SKM-1 (cell line): ENCODE measurements at regions not wholly inside any gene's neighbourhood (a gene's known extent, or its start where the extent isn't known, plus 50 kb on each side); places are given as distances from the start of the nearest gene placed in this dataset.

Source experiments
- DNase-seq: peaks from one replicate; lab custom pipeline; 2025; ENCODE audit not compliant: unreplicated experiment; lab: John Stamatoyannopoulos, UW

GRCh38 chr5:110027527-110028322, 338.0 kb downstream of the MAN2A1 start:
- no peak for DNase-seq

DNA sequence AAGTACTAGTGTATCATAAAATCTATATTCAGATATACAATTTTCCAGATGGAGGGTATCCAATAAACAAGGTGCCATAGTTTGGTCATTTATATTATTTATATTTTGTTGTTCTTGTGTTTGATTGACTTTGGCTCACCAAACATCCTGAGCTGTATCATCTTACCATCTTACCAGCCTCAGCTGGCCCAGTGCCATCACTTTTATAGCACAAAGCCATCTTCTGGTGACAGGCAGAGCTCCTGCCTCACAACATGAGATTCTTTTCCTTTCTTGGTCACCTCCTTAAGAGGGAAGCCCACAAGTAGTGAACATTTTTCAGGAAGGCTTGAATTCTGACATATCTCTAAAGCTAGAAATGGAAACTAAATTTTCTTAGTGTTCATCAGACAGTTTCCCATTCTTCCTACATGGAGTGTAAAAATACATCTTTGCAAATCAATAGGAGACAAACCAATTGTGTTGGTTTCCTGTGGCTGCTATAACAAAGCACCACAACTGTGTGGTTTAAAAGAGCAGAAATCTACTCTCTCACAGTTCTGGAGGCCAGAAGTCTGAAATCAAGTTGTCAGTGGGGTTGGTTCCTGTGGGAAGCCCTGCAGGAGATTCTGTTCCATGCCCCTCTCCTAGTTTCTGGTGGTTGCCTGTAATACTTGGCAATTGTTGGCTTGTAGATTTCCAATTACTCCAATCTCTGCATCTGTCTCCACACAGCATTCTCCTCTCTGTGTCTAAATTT, 341.8 kb downstream of the MAN2A1 start:
- no peak for DNase-seq

GRCh38 chr5:110032376-110032775, 342.6 kb downstream of the MAN2A1 start:
- DNase-seq, result no peak

GRCh38 chr5:110034056-110034600, 344.4 kb downstream of the MAN2A1 start:
- DNase-seq, result no peak

GRCh38 chr5:110038297-110038997, 348.7 kb downstream of the MAN2A1 start:
- DNase-seq, result no peak

- no peak for DNase-seq
Observed at GRCh38 chr5:110040178-110040577, 350.5 kb downstream of the MAN2A1 start.

DNA sequence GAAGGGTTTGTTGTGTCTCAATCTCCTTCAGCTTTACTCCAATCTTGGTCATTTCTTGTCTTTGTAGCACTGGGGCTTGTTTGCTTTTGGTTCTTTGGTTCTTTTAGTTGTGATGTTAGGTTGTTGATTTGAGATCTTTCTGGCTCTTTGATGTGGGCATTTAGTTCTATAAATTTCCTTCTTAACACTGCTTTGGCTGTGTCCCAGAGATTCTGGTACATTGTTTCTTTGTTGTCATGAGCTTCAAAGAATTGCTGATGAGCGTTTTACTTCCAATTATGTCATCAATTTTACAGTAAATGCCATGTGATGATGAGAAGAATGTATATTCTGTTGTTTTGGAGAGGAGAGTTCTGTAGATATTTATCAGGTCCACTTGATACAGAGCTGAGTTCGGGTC, 353.3 kb downstream of the MAN2A1 start:
- DNase-seq, result no peak

GRCh38 chr5:110045158-110045557, 355.4 kb downstream of the MAN2A1 start:
- DNase-seq, result no peak

DNA sequence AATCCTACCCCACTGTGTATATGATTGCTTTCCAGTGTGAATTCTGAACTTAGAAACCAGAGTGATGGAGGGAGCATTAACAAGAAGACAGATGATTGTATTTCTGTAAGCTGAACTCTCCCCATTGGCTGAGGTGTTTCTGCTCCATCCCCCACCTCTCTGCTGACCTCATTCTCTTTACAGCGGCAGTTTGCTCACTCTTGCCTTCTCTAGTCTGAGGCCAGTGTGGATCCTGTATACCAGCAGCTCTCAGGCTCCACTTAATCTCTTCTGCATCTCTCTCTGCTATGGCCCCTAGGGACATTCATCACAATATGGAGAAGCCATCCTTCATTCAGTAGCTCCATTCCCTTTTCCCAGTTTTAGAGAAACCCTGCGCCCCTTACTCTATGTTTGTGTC, 358.8 kb downstream of the MAN2A1 start:
- DNase-seq, result no peak

DNA sequence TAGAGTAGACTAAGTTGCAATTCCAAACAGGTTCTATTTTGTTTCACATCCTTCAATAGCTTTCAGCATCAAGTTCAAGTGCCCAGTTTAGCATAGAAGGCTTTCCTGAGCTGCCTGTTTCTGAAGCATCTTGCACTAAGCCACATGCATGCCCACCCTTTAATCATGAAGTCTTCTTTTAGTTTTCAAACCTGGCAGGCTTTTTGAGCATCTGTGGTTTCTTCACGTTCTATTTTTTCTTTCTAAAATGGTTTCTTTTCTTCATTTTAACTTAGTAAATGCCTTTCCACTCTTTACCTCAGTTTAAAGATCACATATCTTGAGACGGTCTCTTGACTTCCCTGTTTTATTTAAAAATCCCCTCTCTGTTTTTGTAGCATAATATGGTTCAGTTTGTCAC, 360.1 kb downstream of the MAN2A1 start:
- DNase-seq, result no peak

DNA sequence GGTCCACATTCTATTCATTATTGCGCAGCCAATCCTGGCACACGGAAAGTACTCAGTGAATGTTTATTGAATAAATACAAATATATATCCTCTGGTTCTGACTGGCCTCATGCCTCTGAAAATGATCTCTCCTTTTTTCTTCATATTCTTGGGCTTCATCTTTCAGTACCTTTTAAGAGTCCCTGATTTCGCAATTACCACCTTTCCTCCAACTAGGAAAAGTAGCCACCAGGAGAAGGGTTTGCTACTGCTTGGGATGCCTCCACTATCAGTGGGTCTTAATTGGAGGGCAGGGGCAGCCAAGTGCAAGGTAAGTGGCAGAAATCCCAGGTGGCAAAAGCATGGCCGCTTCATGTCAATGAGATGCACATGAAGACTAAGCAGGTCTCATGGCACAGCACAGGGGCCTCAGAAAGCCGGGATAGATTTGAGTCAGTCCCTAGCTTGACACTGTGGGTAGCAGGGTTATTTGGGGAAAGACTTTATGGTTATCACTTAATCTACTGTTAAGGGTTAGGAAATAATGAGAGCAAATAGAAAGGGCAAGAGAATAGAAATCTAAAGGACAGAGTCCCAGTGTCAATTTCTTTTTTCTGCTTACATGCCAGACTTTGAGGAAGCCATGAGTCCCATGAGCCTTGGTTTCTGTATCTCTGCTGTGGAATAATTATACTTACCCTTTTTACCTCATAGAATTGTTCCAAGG, 361.1 kb downstream of the MAN2A1 start:
- no peak for DNase-seq

DNA sequence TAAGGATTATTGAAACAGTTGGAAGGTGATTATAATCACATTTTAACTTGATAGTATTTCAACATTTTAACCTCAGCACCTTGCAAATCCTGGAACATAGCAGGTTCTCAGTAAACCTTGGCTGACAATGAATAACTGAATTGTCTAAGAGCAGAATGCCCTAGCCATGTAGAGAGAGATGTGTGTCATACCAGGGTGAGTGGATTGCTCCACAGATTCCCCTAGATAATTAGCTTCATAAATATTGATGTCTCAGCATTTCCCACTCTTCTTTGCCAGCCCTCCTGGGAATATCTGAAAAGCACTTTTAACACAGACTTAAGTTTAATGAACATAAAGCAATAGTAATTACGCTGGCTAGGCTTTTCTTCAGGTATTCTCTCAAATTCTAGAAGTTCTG, 363.5 kb downstream of the MAN2A1 start:
- DNase-seq, result no peak

- DNase-seq, result no peak
Observed at GRCh38 chr5:110053824-110054223, 364.1 kb downstream of the MAN2A1 start.

DNA sequence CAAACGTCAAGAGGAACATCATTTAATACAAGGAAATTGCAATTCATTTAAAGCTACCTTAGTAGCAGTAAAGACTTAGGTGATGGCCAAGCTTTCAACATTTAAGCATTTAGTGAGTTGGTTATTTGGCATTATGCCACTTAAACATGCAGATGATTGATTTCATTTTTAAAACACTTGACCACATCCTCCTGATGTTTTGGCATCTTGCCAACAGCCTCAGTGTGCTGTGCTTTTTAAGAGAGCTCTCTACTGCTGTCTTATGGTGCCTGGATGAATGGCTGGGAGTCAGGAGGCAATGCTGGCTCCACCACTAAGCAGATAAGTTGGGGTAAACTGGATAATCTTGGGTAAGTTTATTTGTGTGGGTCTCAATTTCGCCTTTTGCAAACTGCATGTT, 364.5 kb downstream of the MAN2A1 start:
- peak; percentile 48 for DNase-seq

- DNase-seq, result no peak
Observed at GRCh38 chr5:110055302-110055701, 365.6 kb downstream of the MAN2A1 start.

GRCh38 chr5:110056580-110057114, 366.9 kb downstream of the MAN2A1 start:
- DNase-seq, result no peak

GRCh38 chr5:110058175-110058574, 368.4 kb downstream of the MAN2A1 start:
- DNase-seq, result no peak

DNA sequence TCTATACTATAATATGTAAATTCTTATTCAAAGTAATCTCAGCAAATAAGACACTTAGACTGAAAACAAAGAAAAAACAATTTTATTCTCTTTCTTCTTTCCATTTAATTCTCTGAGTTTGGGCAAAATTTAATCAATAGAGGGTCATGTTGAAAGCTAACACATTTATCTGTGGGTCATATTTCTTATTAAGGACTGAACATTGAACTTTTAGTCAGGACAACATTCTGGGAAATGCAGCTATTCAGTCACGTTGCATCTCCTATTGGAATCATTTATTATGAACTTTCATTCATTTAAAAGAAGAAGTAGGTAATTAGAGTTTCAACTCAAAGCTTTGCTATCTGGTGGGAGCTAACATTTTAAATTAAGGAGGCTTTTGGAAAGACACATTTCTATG, 372.5 kb downstream of the MAN2A1 start:
- no peak for DNase-seq

DNA sequence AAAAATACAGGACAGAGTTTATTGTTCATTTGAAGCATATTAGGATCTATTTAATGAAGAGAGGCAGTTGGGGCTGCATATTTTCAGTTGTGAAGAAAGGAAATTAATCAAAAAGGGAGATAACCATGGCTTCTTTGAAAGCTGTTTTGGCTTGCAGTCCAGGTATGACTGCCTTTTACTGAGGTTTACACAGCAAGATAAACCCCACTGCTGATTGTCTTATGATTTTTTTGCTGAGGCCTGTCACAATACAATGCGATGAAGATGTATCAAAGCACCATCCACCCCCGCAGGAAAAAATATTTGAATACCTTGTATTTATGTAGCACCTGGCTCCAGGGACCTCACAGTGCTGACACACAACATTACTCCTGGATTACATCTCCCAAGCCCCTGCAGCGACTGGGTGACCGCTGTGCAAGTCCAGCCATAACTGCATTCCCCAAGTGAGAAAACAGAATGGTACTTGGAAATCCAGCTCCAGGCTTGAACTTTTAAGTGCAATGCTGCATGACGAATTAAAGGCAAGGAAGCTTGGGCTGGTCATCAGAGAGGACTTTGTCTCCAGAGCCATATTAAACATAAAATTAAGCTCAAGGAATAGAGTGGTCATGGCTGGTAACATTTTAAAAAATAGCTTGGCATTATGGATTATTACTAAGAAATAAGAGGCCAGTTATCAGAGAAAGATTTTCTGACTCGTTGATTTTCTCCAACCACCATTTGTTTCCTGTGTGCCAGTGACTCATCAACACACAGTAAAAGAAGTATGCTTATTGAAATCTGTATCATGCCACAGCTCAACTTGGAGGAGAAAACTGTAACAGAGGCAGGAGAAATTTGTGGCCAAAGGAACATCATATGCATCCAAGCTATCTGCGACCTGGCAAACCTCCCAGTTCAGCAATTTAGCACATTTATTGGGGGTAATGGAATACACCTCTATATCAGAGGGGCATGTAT, 374.2 kb downstream of the MAN2A1 start:
- DNase-seq, result no peak
